Activated T-helper 1 cell treated with anti-CD3 and anti-CD28 coated beads, Interleukin-12 subunit alpha, Interleukin-12 subunit beta, Interleukin-2, Interleukin-4 antibody, amounts not matched to agents 30 ng/mL and 10 ng/mL and 1 ng/mL, durations not matched to agents 14 hours and 24 hours and 36 hours (primary cell): ENCODE measurements at regions not wholly inside any gene's neighbourhood (a gene's known extent, or its start where the extent isn't known, plus 50 kb on each side); places are given as distances from the start of the nearest gene placed in this dataset.
"Not testable (repeated sequence)": the region's sequence is repeated elsewhere in the genome, so short reads cannot be mapped to it uniquely, and the experiment has no call there.

ENCODE experiments used
- DNase-seq: peaks from one replicate; pipeline ENCODE4 v3.0.0; 2021; ENCODE audit warnings: low spot score
- H3K27ac Mint-ChIP-seq: one replicate; pipeline ENCODE4 v1.8.0; 2021; ENCODE audit warnings: mild to moderate bottlenecking, mixed read lengths
- H3K27me3 Mint-ChIP-seq: one replicate; pipeline ENCODE4 v1.8.0; 2022; ENCODE audit warnings: mild to moderate bottlenecking, moderate library complexity, mixed read lengths; ENCODE audit not compliant: insufficient read depth
- H3K36me3 Mint-ChIP-seq: one replicate; pipeline ENCODE4 v1.8.0; 2021; ENCODE audit warnings: low read depth, mixed read lengths
- H3K4me1 Mint-ChIP-seq: one replicate; pipeline ENCODE4 v1.8.0; 2021; ENCODE audit warnings: low read depth, mixed read lengths
- H3K4me3 Mint-ChIP-seq: one replicate; pipeline ENCODE4 v1.8.0; 2021; ENCODE audit warnings: mild to moderate bottlenecking, moderate library complexity, mixed read lengths
- H3K9me3 Mint-ChIP-seq: one replicate; pipeline ENCODE4 v1.8.0; 2021; ENCODE audit warnings: mixed read lengths
- intact Hi-C: fragments of 100-400 bp; cut with micrococcal nuclease; formaldehyde crosslinking; loops from one replicate; pipeline ENCODE4 v1.15.1; 2024

GRCh38 chr17:36680701-36681202, 79.4 kb downstream of the MRM1 start:
- H3K9me3 Mint-ChIP-seq = no peaks in the 10 kb centered on the region

GRCh38 chr17:36682773-36683172, 81.4 kb downstream of the MRM1 start:
- Mint-ChIP-seq H3K27ac (no peak overlapping the region), H3K4me3 (no peak overlapping the region), H3K36me3 (no peaks in the 10 kb centered on the region), H3K27me3 (peaks cover 7% of the 10 kb centered on the region), H3K4me1 (peaks cover 5% of the 10 kb centered on the region), H3K9me3 (no peaks in the 10 kb centered on the region)
- DNase-seq = no peak
- intact Hi-C loops = no loop called here

More at GRCh38 chr17:36680701-36681202, 79.4 kb downstream of the MRM1 start:
- Mint-ChIP-seq H3K36me3 (no peaks in the 10 kb centered on the region), H3K4me1 (peaks cover 16% of the 10 kb centered on the region), H3K4me3 (no peak overlapping the region), H3K27me3 (peaks cover 3% of the 10 kb centered on the region), H3K27ac (peak overlapping the region; percentile 31)
- intact Hi-C loops = no loop called here
- DNase-seq = no peak

DNA sequence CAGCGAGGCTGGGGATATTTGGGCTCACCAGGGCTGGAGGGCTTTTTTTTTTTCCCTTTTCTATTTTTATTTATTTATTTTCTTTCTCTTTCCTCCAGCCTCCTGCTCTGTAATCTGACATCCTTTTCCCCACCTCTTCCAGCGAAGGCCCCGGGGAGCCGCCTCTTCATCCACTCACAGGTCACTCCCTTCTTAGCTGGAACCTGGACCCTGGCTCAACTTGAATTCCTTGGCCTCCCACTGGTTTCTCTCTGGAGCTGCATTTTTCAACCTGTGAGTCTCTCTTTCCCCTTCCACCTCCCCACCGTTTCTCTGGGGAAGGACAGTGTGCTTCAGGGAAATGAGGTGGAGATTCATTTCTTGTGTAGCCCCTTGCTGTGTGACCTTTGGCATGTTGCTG, 82.0 kb downstream of the MRM1 start:
- Mint-ChIP-seq H3K9me3 (no peaks in the 10 kb centered on the region), H3K4me1 (peaks cover 5% of the 10 kb centered on the region), H3K27me3 (peaks cover 7% of the 10 kb centered on the region), H3K4me3 (no peak overlapping the region), H3K27ac (no peak overlapping the region), H3K36me3 (no peaks in the 10 kb centered on the region)
- no peak for DNase-seq
- intact Hi-C loops = no loop called here

GRCh38 chr17:36684134-36684533, 82.8 kb downstream of the MRM1 start:
- Mint-ChIP-seq H3K36me3 (no peaks in the 10 kb centered on the region), H3K4me1 (peaks cover 5% of the 10 kb centered on the region)
- DNase-seq = no peak

GRCh38 chr17:36686123-36686669, 84.8 kb downstream of the MRM1 start:
- no peak overlapping the region for H3K4me3 Mint-ChIP-seq
- no peaks in the 10 kb centered on the region for H3K36me3 Mint-ChIP-seq
- no peaks in the 10 kb centered on the region for H3K4me1 Mint-ChIP-seq
- no peak overlapping the region for H3K27ac Mint-ChIP-seq
- H3K9me3 Mint-ChIP-seq = no peaks in the 10 kb centered on the region
- peaks cover 6% of the 10 kb centered on the region for H3K27me3 Mint-ChIP-seq
- intact Hi-C loops = no loop called here
- DNase-seq = no peak

More at GRCh38 chr17:36684134-36684533, 82.8 kb downstream of the MRM1 start:
- intact Hi-C loops = no loop called here
- peaks cover 7% of the 10 kb centered on the region for H3K27me3 Mint-ChIP-seq
- no peaks in the 10 kb centered on the region for H3K9me3 Mint-ChIP-seq
- no peak overlapping the region for H3K27ac Mint-ChIP-seq
- H3K4me3 Mint-ChIP-seq = no peak overlapping the region

- Mint-ChIP-seq H3K27ac (no peak overlapping the region), H3K36me3 (no peaks in the 10 kb centered on the region), H3K27me3 (peaks cover 10% of the 10 kb centered on the region), H3K9me3 (no peaks in the 10 kb centered on the region), H3K4me1 (no peaks in the 10 kb centered on the region), H3K4me3 (no peak overlapping the region)
- intact Hi-C loops = no loop called here
- no peak for DNase-seq
Measured at GRCh38 chr17:36687736-36688135, 86.4 kb downstream of the MRM1 start.

DNA sequence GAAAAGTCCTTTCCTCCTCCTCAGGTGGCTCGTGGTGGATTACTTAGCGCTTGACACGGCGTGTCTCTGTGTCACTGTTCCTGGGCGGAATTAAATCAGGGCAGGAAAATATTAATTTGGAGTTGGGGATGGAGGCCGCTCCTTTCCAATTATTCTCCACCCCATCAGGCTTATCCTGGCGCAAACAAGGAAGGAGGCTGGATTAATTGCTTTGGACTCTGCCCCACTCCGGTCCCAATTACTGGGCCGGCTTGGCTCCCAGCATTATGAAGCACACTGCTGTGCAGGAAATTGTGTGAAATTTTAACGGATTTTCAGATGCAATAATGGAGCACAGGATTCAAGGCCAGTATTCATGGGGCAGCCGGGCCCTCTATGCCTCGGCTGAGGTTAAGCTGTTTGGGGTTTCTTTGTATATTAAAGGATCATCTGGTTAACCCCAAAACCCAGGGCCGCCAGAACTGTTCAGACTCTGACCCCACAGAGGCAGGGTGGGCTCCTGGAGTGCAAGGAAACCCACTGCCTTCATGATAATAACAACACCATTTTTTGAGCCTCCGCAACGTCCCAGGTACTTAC, 87.8 kb downstream of the MRM1 start:
- Mint-ChIP-seq H3K4me3 (no peak overlapping the region), H3K27ac (no peak overlapping the region)

DNA sequence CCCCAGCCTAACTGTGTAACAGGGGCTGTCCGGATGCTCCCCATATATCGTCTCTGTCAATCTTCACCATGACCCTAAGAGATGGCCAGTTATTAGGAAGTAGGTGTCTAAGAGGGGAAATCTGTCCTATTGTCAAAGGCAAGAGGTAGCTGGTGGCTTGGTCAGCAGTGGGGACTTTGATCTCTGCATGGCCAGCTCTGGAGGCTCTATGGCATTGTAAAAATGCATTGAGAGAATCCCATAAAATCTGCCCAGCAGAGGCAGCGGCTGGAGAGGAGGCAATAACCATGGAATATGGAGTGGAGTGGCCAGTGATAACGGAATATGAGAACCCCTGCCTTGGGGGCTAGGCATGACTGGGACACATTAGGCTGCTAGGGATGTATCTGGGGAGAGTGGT, 88.8 kb downstream of the MRM1 start:
- intact Hi-C loops = no loop called here
- DNase-seq = no peak
- H3K27ac Mint-ChIP-seq = no peak overlapping the region
- H3K9me3 Mint-ChIP-seq = no peaks in the 10 kb centered on the region
- H3K27me3 Mint-ChIP-seq = peaks cover 11% of the 10 kb centered on the region
- no peaks in the 10 kb centered on the region for H3K36me3 Mint-ChIP-seq
- H3K4me3 Mint-ChIP-seq = no peak overlapping the region
- H3K4me1 Mint-ChIP-seq = no peaks in the 10 kb centered on the region

More for the DNA sequence above, 87.8 kb downstream of the MRM1 start:
- no peaks in the 10 kb centered on the region for H3K36me3 Mint-ChIP-seq
- intact Hi-C loops = no loop called here
- peaks cover 10% of the 10 kb centered on the region for H3K27me3 Mint-ChIP-seq
- no peaks in the 10 kb centered on the region for H3K4me1 Mint-ChIP-seq
- H3K9me3 Mint-ChIP-seq = no peaks in the 10 kb centered on the region
- no peak for DNase-seq

GRCh38 chr17:36691606-36692005, 90.2 kb downstream of the MRM1 start:
- H3K4me1 Mint-ChIP-seq = no peaks in the 10 kb centered on the region
- H3K9me3 Mint-ChIP-seq = no peaks in the 10 kb centered on the region

GRCh38 chr17:36695082-36695481, 93.7 kb downstream of the MRM1 start:
- H3K4me3 Mint-ChIP-seq = no peak overlapping the region
- no peak overlapping the region for H3K27ac Mint-ChIP-seq
- intact Hi-C loops = no loop called here

More at GRCh38 chr17:36691606-36692005, 90.2 kb downstream of the MRM1 start:
- DNase-seq = no peak
- H3K36me3 Mint-ChIP-seq = no peaks in the 10 kb centered on the region
- intact Hi-C loops = no loop called here
- H3K27ac Mint-ChIP-seq = no peak overlapping the region
- no peak overlapping the region for H3K4me3 Mint-ChIP-seq
- H3K27me3 Mint-ChIP-seq = peaks cover 13% of the 10 kb centered on the region

GRCh38 chr17:36695710-36696109, 94.3 kb downstream of the MRM1 start:
- intact Hi-C loops, H3K9me3 Mint-ChIP-seq, DNase-seq, H3K4me1 Mint-ChIP-seq, H3K36me3 Mint-ChIP-seq, H3K4me3 Mint-ChIP-seq, H3K27ac Mint-ChIP-seq: not testable (repeated sequence)
- peaks cover 21% of the 10 kb centered on the region for H3K27me3 Mint-ChIP-seq

More at GRCh38 chr17:36695082-36695481, 93.7 kb downstream of the MRM1 start:
- Mint-ChIP-seq H3K9me3 (no peaks in the 10 kb centered on the region), H3K36me3 (no peaks in the 10 kb centered on the region), H3K27me3 (peaks cover 21% of the 10 kb centered on the region), H3K4me1 (no peaks in the 10 kb centered on the region)
- no peak for DNase-seq

DNA sequence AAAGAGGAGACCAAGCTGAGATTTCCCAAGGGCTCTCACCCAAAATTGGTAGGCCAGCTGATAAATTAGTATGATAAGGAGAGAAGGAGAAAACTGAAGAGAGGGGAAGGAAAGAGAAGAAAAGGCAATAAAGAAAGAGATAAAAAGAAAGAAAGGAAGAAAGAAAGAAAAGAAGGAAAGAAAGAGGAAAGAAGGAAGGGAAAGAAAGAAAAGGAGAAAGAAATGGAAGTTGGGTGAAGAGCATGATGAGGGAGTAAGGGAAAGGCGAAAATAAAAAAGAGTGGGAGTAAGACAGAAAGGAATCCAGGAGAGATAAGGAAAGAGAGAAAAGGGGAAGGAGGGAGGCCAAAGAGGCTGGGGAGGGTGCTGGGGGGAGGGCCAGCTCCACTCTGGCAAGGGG, 95.4 kb downstream of the MRM1 start:
- Mint-ChIP-seq H3K27me3 (peaks cover 28% of the 10 kb centered on the region), H3K27ac (no peak overlapping the region), H3K4me1 (no peaks in the 10 kb centered on the region), H3K36me3 (no peaks in the 10 kb centered on the region), H3K4me3 (no peak overlapping the region), H3K9me3 (no peaks in the 10 kb centered on the region)
- intact Hi-C loops = no loop called here
- no peak for DNase-seq

DNA sequence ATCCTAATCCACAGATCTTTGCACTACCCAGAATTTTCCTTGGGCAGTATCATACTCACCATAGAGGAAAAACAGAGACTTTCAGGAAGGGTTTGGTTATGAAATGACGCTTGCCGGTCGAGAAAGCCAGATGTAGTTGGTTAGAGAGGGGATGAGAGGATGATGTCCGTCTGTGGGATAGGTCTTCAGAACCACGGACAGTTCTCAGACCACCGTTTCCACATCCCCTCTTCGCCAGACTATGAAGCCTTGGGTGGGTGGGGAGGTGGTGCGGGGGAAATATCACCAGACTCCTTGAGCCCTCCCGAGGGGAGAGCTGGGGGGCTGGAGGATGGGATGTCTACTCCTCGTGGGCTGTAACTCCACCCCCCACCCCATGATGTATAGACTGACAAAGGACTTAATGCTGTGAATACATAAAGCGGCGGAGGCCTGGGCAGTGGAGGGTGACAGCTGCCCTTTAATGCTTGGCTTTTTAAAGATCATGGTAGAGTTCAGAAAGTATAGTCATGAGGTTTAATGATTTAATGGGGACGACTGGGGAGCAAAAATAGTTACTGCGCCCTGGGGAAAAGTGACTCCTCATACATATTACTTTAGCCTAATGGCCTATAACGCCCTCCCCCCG, 96.6 kb downstream of the MRM1 start:
- intact Hi-C loops = no loop called here
- Mint-ChIP-seq H3K27me3 (peaks cover 35% of the 10 kb centered on the region), H3K4me3 (no peak overlapping the region), H3K27ac (no peak overlapping the region), H3K4me1 (no peaks in the 10 kb centered on the region), H3K36me3 (no peaks in the 10 kb centered on the region), H3K9me3 (no peaks in the 10 kb centered on the region)
- no peak for DNase-seq
